Sigmoid colon (tissue), 4 donors: ENCODE measurements at regions not wholly inside any gene's neighbourhood (a gene's known extent, or its start where the extent isn't known, plus 50 kb on each side); places are given as distances from the start of the nearest gene placed in this dataset.

Experiments
- POLR2A ChIP-seq, 2 donors: fragments of 450-650 bp; IDR thresholded peaks; one replicate each; pipeline ENCODE4 v1.6.1; 2016; ENCODE audit warnings: antibody characterized with exemption in 2 of 2, mild to moderate bottlenecking in 2 of 2, moderate library complexity in 2 of 2
- POLR2AphosphoS5 ChIP-seq, 4 donors: sonication (generic); formaldehyde crosslinking; IDR thresholded peaks; one replicate each; pipeline ENCODE4 v1.6.1; 2017; ENCODE audit warnings: antibody characterized with exemption in 4 of 4
- TF ChIP-seq, protein P1 (sequence below), 4 experiments: fragments of 450-650 bp in 3 of 4; fragments of 200-600 bp in 1 of 4; IDR thresholded peaks; one replicate each; pipeline ENCODE4 v1.5.1; 2016 to 2019; ENCODE audit warnings: antibody characterized with exemption in 4 of 4, mild to moderate bottlenecking in 3 of 4, moderate library complexity in 2 of 4

- no peak for TF ChIP-seq POLR2A (IDR thresholded peaks at IDR 0.05)
- TF ChIP-seq, protein P1, sequence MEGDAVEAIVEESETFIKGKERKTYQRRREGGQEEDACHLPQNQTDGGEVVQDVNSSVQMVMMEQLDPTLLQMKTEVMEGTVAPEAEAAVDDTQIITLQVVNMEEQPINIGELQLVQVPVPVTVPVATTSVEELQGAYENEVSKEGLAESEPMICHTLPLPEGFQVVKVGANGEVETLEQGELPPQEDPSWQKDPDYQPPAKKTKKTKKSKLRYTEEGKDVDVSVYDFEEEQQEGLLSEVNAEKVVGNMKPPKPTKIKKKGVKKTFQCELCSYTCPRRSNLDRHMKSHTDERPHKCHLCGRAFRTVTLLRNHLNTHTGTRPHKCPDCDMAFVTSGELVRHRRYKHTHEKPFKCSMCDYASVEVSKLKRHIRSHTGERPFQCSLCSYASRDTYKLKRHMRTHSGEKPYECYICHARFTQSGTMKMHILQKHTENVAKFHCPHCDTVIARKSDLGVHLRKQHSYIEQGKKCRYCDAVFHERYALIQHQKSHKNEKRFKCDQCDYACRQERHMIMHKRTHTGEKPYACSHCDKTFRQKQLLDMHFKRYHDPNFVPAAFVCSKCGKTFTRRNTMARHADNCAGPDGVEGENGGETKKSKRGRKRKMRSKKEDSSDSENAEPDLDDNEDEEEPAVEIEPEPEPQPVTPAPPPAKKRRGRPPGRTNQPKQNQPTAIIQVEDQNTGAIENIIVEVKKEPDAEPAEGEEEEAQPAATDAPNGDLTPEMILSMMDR (IDR thresholded peaks at IDR 0.05) = no peak
- TF ChIP-seq POLR2AphosphoS5 (IDR thresholded peaks at IDR 0.05) = no peak
Observed at GRCh38 chr12:11598900-11599299, 50.6 kb upstream of the ETV6 start.
